K562 (cell line): ENCODE measurements at regions not wholly inside any gene's neighbourhood (a gene's known extent, or its start where the extent isn't known, plus 50 kb on each side); places are given as distances from the start of the nearest gene placed in this dataset.

Experiments
- CHD7 ChIP-seq: fragments of 200-600 bp; sonication (generic); IDR thresholded peaks from one replicate; pipeline ENCODE4 v1.6.1; 2012; ENCODE audit warnings: mild to moderate bottlenecking, low read depth, low read length, inconsistent platforms
- JUND ChIP-seq, 2 experiments: IDR thresholded peaks; 2 replicates in 1 of 2; 3 replicates in 1 of 2; pipeline ENCODE4 v1.6.1; 2011; ENCODE audit warnings: borderline replicate concordance in 2 of 2, low read depth in 2 of 2, low read length in 2 of 2, improper control_type of control experiment in 1 of 2, missing biosample characterization in 1 of 2, missing genetic modification characterization in 1 of 2, missing genetic modification reagents in 1 of 2
- MED1 ChIP-seq: sonication (generic); formaldehyde crosslinking; IDR thresholded peaks from 2 replicates; pipeline ENCODE4 v1.8.1; 2023; ENCODE audit warnings: missing genetic modification reagents, borderline replicate concordance
- PPARD ChIP-seq: fragments of 250-450 bp; sonication (Bioruptor Pico); IDR thresholded peaks from 2 replicates; pipeline ENCODE4 v1.8.0; 2022; ENCODE audit warnings: inconsistent platforms, mild to moderate bottlenecking, moderate library complexity
- SMAD4 ChIP-seq: fragments of 250-450 bp; sonication (Bioruptor Pico); conservative IDR thresholded peaks from 2 replicates; pipeline ENCODE4 v1.8.0; 2021; ENCODE audit warnings: inconsistent platforms, mild to moderate bottlenecking, moderate library complexity
- STAG1 ChIP-seq: sonication (generic); formaldehyde crosslinking; IDR thresholded peaks from 2 replicates; pipeline ENCODE4 v1.5.0; 2020; ENCODE audit warnings: missing genetic modification reagents, borderline replicate concordance
- YBX1 ChIP-seq: fragments of 450-650 bp; IDR thresholded peaks from 2 replicates; pipeline ENCODE4 v1.7.1; 2016; ENCODE audit warnings: mild to moderate bottlenecking
- ZNF217 ChIP-seq: sonication (generic); formaldehyde crosslinking; IDR thresholded peaks from 2 replicates; pipeline ENCODE4 v1.8.0; 2022; ENCODE audit warnings: mild to moderate bottlenecking, missing genetic modification reagents

- TF ChIP-seq CHD7, result no peak
- TF ChIP-seq ZNF217 (CRISPR knock-in tag), result no peak
- TF ChIP-seq YBX1, result no peak
- TF ChIP-seq PPARD, result no peak
- TF ChIP-seq MED1, result no peak
- no peak for TF ChIP-seq SMAD4 (CRISPR knock-in tag)
- no peak for TF ChIP-seq JUND (IDR thresholded peaks at IDR 0.05; ENCODE audit: borderline replicate concordance, low read depth, low read length)
- TF ChIP-seq JUND (tag; IDR thresholded peaks at IDR 0.05; ENCODE audit: borderline replicate concordance, low read depth, low read length), result no peak
- TF ChIP-seq STAG1, result no peak
Measured at GRCh38 chr12:4154672-4155225, 118.8 kb upstream of the CCND2 start (continued).
